HepG2 (cell line): ENCODE measurements at regions not wholly inside any gene's neighbourhood (a gene's known extent, or its start where the extent isn't known, plus 50 kb on each side); places are given as distances from the start of the nearest gene placed in this dataset.

Experiments used
- ATAC-seq: fragments of 200-7000 bp; cut with Tn5 transposase; 3 replicates; pipeline ENCODE4 v1.9.1; 2020; ENCODE audit warnings: mild to moderate bottlenecking, moderate library complexity
- BruUV-seq: library from RNA; stranded (reverse); fragments of 400-500 nt; replicated peaks from 2 replicates; lab custom pipeline; 2021; lab: Mats Ljungman, UMichigan
- CTCF ChIA-PET: fragments of 300-600 bp; formaldehyde crosslinking; extraction: SDS; loops from one replicate; lab custom pipeline; 2021; ENCODE audit warnings: low total read pairs, inconsistent platforms, low intra/inter-chr PET ratio; lab: Yijun Ruan, JAX
- POLR2A ChIA-PET: fragments of 350-600 bp; sonication (Branson Sonifier 250); formaldehyde crosslinking; loops from one replicate; lab custom pipeline; 2020; ENCODE audit warnings: antibody characterized with exemption, inconsistent platforms; lab: Yijun Ruan, JAX
- DNase-seq: peaks from one replicate; pipeline ENCODE4 v3.0.0-alpha.2; 2015; ENCODE audit warnings: low spot score
- FAIRE-seq: peaks from 3 replicates; lab custom pipeline; 2011; peaks lifted over from hg19 to GRCh38; lab: Jason Lieb, UNC
- H2AFZ ChIP-seq: one replicate; pipeline ENCODE4 v1.6.1; 2011; ENCODE audit warnings: low read length, inconsistent platforms
- H3K27ac ChIP-seq: fragments of 300-600 bp; 3 replicates; pipeline ENCODE4 v1.8.0; 2011; ENCODE audit warnings: mixed run types, mild to moderate bottlenecking, mixed read lengths, low read length, inconsistent platforms; ENCODE audit not compliant: insufficient read depth; ENCODE audit errors: extremely low read length
- H3K27me3 ChIP-seq, 2 experiments: fragments of 200-600 bp in 1 of 2; 2 replicates in 1 of 2; 3 replicates in 1 of 2; pipeline versions ENCODE4 v1.6.0 to v1.8.0; 2011; ENCODE audit warnings: low read length in 2 of 2, mild to moderate bottlenecking in 2 of 2, moderate library complexity in 2 of 2, inconsistent platforms in 1 of 2; ENCODE audit not compliant: insufficient read depth in 2 of 2, control insufficient read depth in 1 of 2
- H3K36me3 ChIP-seq, 2 experiments: fragments of 200-600 bp in 1 of 2; replicated peaks in 1 of 2; 2 replicates in 1 of 2; 3 replicates in 1 of 2; pipeline versions ENCODE4 v1.5.1 to v1.8.0; 2011; ENCODE audit warnings: low read length in 2 of 2, inconsistent platforms in 1 of 2; ENCODE audit not compliant: insufficient read depth in 2 of 2, control insufficient read depth in 1 of 2
- H3K4me1 ChIP-seq: 2 replicates; pipeline ENCODE4 v1.5.1; 2012; ENCODE audit warnings: low read length, inconsistent platforms; ENCODE audit not compliant: insufficient read depth
- H3K4me2 ChIP-seq: 2 replicates; pipeline ENCODE4 v1.6.0; 2011; ENCODE audit warnings: low read depth, low read length, inconsistent platforms
- H3K4me3 ChIP-seq, 3 experiments: fragments of 200-600 bp in 1 of 3; sonication (generic), shearing (Covaris generic) in 1 of 3; replicated peaks in 1 of 3; 2 replicates each; pipeline ENCODE4 v1.5.1; 2011 to 2016; ENCODE audit warnings: low read length in 3 of 3, inconsistent platforms in 2 of 3, low read depth in 2 of 3, mild to moderate bottlenecking in 2 of 3, control low read depth in 1 of 3, mixed read lengths in 1 of 3; ENCODE audit not compliant: insufficient read depth in 1 of 3
- H3K79me2 ChIP-seq: one replicate; pipeline ENCODE4 v1.6.1; 2011; ENCODE audit warnings: low read length, inconsistent platforms; ENCODE audit not compliant: insufficient read depth
- H3K9ac ChIP-seq: 2 replicates; pipeline ENCODE4 v1.6.0; 2011; ENCODE audit warnings: mild to moderate bottlenecking, low read depth, low read length, inconsistent platforms; ENCODE audit not compliant: insufficient read depth
- H3K9me3 ChIP-seq: 2 replicates; pipeline ENCODE4 v1.5.1; 2012; ENCODE audit warnings: mild to moderate bottlenecking, low read length
- H4K20me1 ChIP-seq: 2 replicates; pipeline ENCODE4 v1.6.0; 2011; ENCODE audit warnings: inconsistent platforms, mild to moderate bottlenecking, low read length, moderate library complexity; ENCODE audit not compliant: insufficient read depth
- AGO1 ChIP-seq: fragments of 200-400 bp; formaldehyde crosslinking; IDR thresholded peaks from 2 replicates; pipeline ENCODE4 v1.6.1; 2017; ENCODE audit warnings: mild to moderate bottlenecking, low read depth, low read length, moderate library complexity; ENCODE audit not compliant: poor library complexity, severe bottlenecking
- GPN1 ChIP-seq: sonication (generic); formaldehyde crosslinking; IDR thresholded peaks from 2 replicates; pipeline ENCODE4 v1.5.1; 2020; ENCODE audit warnings: missing genetic modification reagents, borderline replicate concordance
- HDAC6 ChIP-seq: fragments of 200-600 bp; sonication (generic); IDR thresholded peaks from 2 replicates; pipeline ENCODE4 v1.7.0; 2017; ENCODE audit warnings: mild to moderate bottlenecking, antibody characterized with exemption, low read length, low read depth
- PAWR ChIP-seq: sonication (generic); formaldehyde crosslinking; IDR thresholded peaks from 2 replicates; pipeline ENCODE4 v1.4.0; 2020; ENCODE audit warnings: missing genetic modification reagents, mild to moderate bottlenecking, borderline replicate concordance
- POLR2A ChIP-seq, 2 experiments: IDR thresholded peaks; 2 replicates each; pipeline ENCODE4 v1.6.1; 2011; ENCODE audit warnings: low read depth in 2 of 2, low read length in 2 of 2, mild to moderate bottlenecking in 1 of 2, moderate library complexity in 1 of 2; ENCODE audit not compliant: insufficient read depth in 1 of 2
- XRCC5 ChIP-seq: fragments of 200-400 bp; formaldehyde crosslinking; optimal IDR thresholded peaks from 2 replicates; pipeline ENCODE3; 2017; ENCODE audit warnings: mild to moderate bottlenecking, low read length
- ZBTB7B ChIP-seq: sonication (generic); formaldehyde crosslinking; IDR thresholded peaks from 2 replicates; pipeline ENCODE4 v1.4.0; 2020; ENCODE audit warnings: missing genetic modification reagents
- ZMYM3 ChIP-seq: sonication (generic); formaldehyde crosslinking; IDR thresholded peaks from 2 replicates; pipeline ENCODE4 v1.5.1; 2020; ENCODE audit warnings: mild to moderate bottlenecking, missing genetic modification reagents
- ZNF383 ChIP-seq: sonication (generic); formaldehyde crosslinking; IDR thresholded peaks from 2 replicates; pipeline ENCODE4 v1.4.0; 2020; ENCODE audit warnings: missing genetic modification reagents, mild to moderate bottlenecking, borderline replicate concordance
- ZNF557 ChIP-seq: sonication (generic); formaldehyde crosslinking; IDR thresholded peaks from 2 replicates; pipeline ENCODE4 v1.4.0; 2020; ENCODE audit warnings: missing genetic modification reagents
- WGBS: methylation state at CpG from one replicate; pipeline ENCODE4 v1.1.6; 2017; ENCODE audit warnings: low lambda C conversion rate; 5-methylcytosine and 5-hydroxymethylcytosine counted together
- in situ Hi-C: cut with HindIII; loops from 2 replicates; pipeline ENCODE4 v1.10.0; 2017; ENCODE audit warnings: low pct_unique_long_range_greater_than_20kb; ENCODE audit not compliant: extremely low pct_ligation_motif_present
- intact Hi-C: fragments of 100-400 bp; cut with micrococcal nuclease; formaldehyde crosslinking; loops from one replicate; pipeline ENCODE4 v1.10.0; 2022; ENCODE audit not compliant: unreplicated experiment
- TF ChIP-seq, protein P1 (sequence below): sonication (generic); formaldehyde crosslinking; IDR thresholded peaks from 2 replicates; pipeline ENCODE4 v1.5.0; 2020; ENCODE audit warnings: missing genetic modification reagents
- TF ChIP-seq, protein P2 (sequence below): sonication (generic); formaldehyde crosslinking; IDR thresholded peaks from 2 replicates; pipeline ENCODE4 v1.4.0; 2020; ENCODE audit warnings: mild to moderate bottlenecking, missing genetic modification reagents

DNA sequence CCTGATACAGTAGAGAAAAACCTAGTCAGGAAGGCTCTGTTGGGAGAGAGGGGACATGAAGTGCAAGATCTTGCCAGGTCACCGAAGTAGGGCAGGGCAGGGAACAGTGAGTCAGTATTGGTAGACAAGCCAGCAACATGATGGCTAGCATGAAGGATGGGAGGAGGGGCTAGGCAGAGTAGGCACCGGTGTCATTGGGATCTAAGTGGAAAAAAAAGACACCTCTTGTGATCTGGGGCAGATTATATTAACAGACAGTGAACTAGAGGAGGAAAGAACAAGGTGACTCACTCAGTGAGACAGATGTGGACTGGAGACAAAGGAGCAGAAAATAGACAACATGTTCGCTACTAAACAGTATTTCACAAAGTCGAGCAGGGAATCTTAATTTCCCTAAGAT is 149.2 kb upstream of the SLC24A5 start:
- intact Hi-C loops (no loop called here), in situ Hi-C loops (no loop called here)
- TF ChIP-seq AGO1: no peak
- no peak for TF ChIP-seq HDAC6
- no TSS peak for BruUV-seq
- Histone ChIP-seq H3K4me3 (no peak overlapping the region), H3K36me3 (no peaks in the 10 kb centered on the region), H3K27me3 (no peaks in the 10 kb centered on the region), H3K9ac (no peak overlapping the region), H3K27ac (no peak overlapping the region), H3K4me2 (no peak overlapping the region), H3K4me1 (no peaks in the 10 kb centered on the region), H2AFZ (no peak overlapping the region), H3K9me3 (peaks cover 47% of the 10 kb centered on the region), H3K79me2 (no peaks in the 10 kb centered on the region), H4K20me1 (no peaks in the 10 kb centered on the region)
- WGBS: 0% methylated on average over 4 of the region's 4 CpGs
- ChIA-PET POLR2A (no interaction called here), CTCF (no interaction called here)
- DNase-seq: no peak
- FAIRE-seq: no peak
- no peak for ATAC-seq

DNA sequence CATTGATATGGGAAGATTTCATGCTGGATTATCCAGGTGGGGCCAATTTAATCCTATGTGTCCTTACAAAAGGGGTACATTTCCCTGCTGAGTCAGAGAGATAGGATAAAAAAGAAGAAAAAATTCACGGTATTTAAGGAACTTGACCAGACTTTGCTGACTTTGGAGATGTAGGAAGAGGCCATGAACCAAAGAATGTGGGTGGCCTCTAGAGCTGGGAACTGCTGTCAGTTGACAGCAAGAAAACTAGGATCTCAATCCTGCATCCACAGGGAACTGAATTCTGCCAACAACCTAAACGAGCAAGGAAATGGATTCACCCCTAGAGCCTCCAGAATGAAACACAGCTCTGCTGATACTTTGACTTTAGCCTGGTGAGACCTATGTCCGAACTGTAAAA is 148.1 kb upstream of the SLC24A5 start:
- no peaks in the 10 kb centered on the region for H3K27me3 ChIP-seq
- no peak for DNase-seq
- peaks cover 55% of the 10 kb centered on the region for H3K9me3 ChIP-seq
- POLR2A ChIA-PET: no interaction called here
- BruUV-seq: no TSS peak
- no peaks in the 10 kb centered on the region for H4K20me1 ChIP-seq
- no peaks in the 10 kb centered on the region for H3K36me3 ChIP-seq
- H3K4me3 ChIP-seq: no peak overlapping the region
- no peak for ATAC-seq
- 4% methylated on average over 3 of the region's 3 CpGs for WGBS
- intact Hi-C loops: no loop called here
- TF ChIP-seq ZNF383 (CRISPR knock-in tag) (no peak), PAWR (CRISPR knock-in tag) (no peak), ZNF557 (CRISPR knock-in tag) (no peak), GPN1 (CRISPR knock-in tag) (no peak), POLR2A (IDR thresholded peaks at IDR 0.05; ENCODE audit: insufficient read depth in 1 of 2, low read depth in 2 of 2, low read length in 2 of 2) (no peak), ZMYM3 (CRISPR knock-in tag) (no peak), ZBTB7B (CRISPR knock-in tag) (no peak), XRCC5 (no peak)
- TF ChIP-seq, protein P1, sequence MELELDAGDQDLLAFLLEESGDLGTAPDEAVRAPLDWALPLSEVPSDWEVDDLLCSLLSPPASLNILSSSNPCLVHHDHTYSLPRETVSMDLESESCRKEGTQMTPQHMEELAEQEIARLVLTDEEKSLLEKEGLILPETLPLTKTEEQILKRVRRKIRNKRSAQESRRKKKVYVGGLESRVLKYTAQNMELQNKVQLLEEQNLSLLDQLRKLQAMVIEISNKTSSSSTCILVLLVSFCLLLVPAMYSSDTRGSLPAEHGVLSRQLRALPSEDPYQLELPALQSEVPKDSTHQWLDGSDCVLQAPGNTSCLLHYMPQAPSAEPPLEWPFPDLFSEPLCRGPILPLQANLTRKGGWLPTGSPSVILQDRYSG (CRISPR knock-in tag): no peak
- TF ChIP-seq, protein P2, sequence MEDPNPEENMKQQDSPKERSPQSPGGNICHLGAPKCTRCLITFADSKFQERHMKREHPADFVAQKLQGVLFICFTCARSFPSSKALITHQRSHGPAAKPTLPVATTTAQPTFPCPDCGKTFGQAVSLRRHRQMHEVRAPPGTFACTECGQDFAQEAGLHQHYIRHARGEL (CRISPR knock-in tag): no peak
- no peak overlapping the region for H2AFZ ChIP-seq
- H3K4me2 ChIP-seq: no peak overlapping the region
- in situ Hi-C loops: no loop called here
- no peak for FAIRE-seq
- no peak overlapping the region for H3K9ac ChIP-seq
- H3K27ac ChIP-seq: no peak overlapping the region
- no peaks in the 10 kb centered on the region for H3K4me1 ChIP-seq
- CTCF ChIA-PET: no interaction called here
- H3K79me2 ChIP-seq: no peaks in the 10 kb centered on the region
